ENCODE measurements at regions not wholly inside any gene's neighbourhood (a gene's known extent, or its start where the extent isn't known, plus 50 kb on each side); places are given as distances from the start of the nearest gene placed in this dataset.

- no peak for TF ChIP-seq CTCF (IDR thresholded peaks at IDR 0.05; ENCODE audit: insufficient read depth, low read depth, low read length)
- TF ChIP-seq EZH2 (IDR thresholded peaks at IDR 0.05; ENCODE audit: insufficient read depth, low read length): no peak
These were observed 321.1 kb downstream of the ZIC1 start for GRCh38 chr3:147730284-147730683.
